ENCODE measurements at regions not wholly inside any gene's neighbourhood (a gene's known extent, or its start where the extent isn't known, plus 50 kb on each side); places are given as distances from the start of the nearest gene placed in this dataset.

- DNase-seq, result no peak
Observed at GRCh38 chr4:30783751-30784150, 63.6 kb downstream of the PCDH7 start.

GRCh38 chr4:30789219-30789671 lies 69.1 kb downstream of the PCDH7 start:
- no peak for DNase-seq

GRCh38 chr4:30790123-30790522 lies 70.0 kb downstream of the PCDH7 start:
- DNase-seq, result no peak

GRCh38 chr4:30790998-30791397 lies 70.8 kb downstream of the PCDH7 start:
- DNase-seq, result no peak

GRCh38 chr4:30792601-30793000 lies 72.4 kb downstream of the PCDH7 start:
- no peak for DNase-seq

- no peak for DNase-seq
Observed at GRCh38 chr4:30801876-30802275, 81.7 kb downstream of the PCDH7 start.

- no peak for DNase-seq
Observed at GRCh38 chr4:30802622-30803323, 82.6 kb downstream of the PCDH7 start.

GRCh38 chr4:30808276-30808675 lies 88.1 kb downstream of the PCDH7 start:
- DNase-seq, result no peak

- DNase-seq, result no peak
Observed at GRCh38 chr4:30811296-30811695, 91.1 kb downstream of the PCDH7 start.

- no peak for DNase-seq
Observed at GRCh38 chr4:30815685-30816084, 95.5 kb downstream of the PCDH7 start.

- DNase-seq, result no peak
Observed at GRCh38 chr4:30817447-30817846, 97.3 kb downstream of the PCDH7 start.

- no peak for DNase-seq
Observed at GRCh38 chr4:30818541-30818940, 98.4 kb downstream of the PCDH7 start.

- DNase-seq, result no peak
Observed at GRCh38 chr4:30821275-30821674, 101.1 kb downstream of the PCDH7 start.

- DNase-seq, result no peak
Observed at GRCh38 chr4:30821859-30822612, 101.9 kb downstream of the PCDH7 start.

- DNase-seq, result no peak
Observed at GRCh38 chr4:30822911-30823551, 102.9 kb downstream of the PCDH7 start.

- DNase-seq, result no peak
Observed at GRCh38 chr4:30825008-30825770, 105.0 kb downstream of the PCDH7 start.

GRCh38 chr4:30828264-30828926 lies 108.2 kb downstream of the PCDH7 start:
- no peak for DNase-seq

- no peak for DNase-seq
Observed at GRCh38 chr4:30832639-30833038, 112.5 kb downstream of the PCDH7 start.

- no peak for DNase-seq
Observed at GRCh38 chr4:30833206-30833605, 113.0 kb downstream of the PCDH7 start.

GRCh38 chr4:30835044-30835443 lies 114.9 kb downstream of the PCDH7 start:
- DNase-seq, result no peak

GRCh38 chr4:30836231-30836630 lies 116.1 kb downstream of the PCDH7 start:
- no peak for DNase-seq

- no peak for DNase-seq
Observed at GRCh38 chr4:30837131-30837539, 117.0 kb downstream of the PCDH7 start.

- DNase-seq, result no peak
Observed at GRCh38 chr4:30837861-30838260, 117.7 kb downstream of the PCDH7 start.
